ENCODE measurements at regions not wholly inside any gene's neighbourhood (a gene's known extent, or its start where the extent isn't known, plus 50 kb on each side); places are given as distances from the start of the nearest gene placed in this dataset.

- Histone ChIP-seq H3K27ac (no peak overlapping the region), H3K36me3 (no peaks in the 10 kb centered on the region), H3K4me3 (no peak overlapping the region), H3K27me3 (replicated peaks in 1 of 7) (no peaks in the 10 kb centered on the region), H3K9me3 (no peaks in the 10 kb centered on the region), H3K4me1 (no peaks in the 10 kb centered on the region)
- intact Hi-C loops (cut with DNase I; ENCODE audit: low total_unique reads): no loop called here
- WGBS, 5 donors: 51 to 60% (median 55%) methylated on average over 3 of the region's 3 CpGs
- DNase-seq: no peak
- TF ChIP-seq CTCF (IDR thresholded peaks at IDR 0.05 in 8 of 11, conservative IDR thresholded peaks at IDR 0.05 in 3 of 11): peak in 4 of 11 experiments; percentile 29 to 30 (median 30)
- no peak for TF ChIP-seq POLR2AphosphoS5 (IDR thresholded peaks at IDR 0.05)
- TF ChIP-seq POLR2A (IDR thresholded peaks at IDR 0.05): no peak
These were observed 612.5 kb downstream of the FSCB start for GRCh38 chr14:43894534-43894933.

- no peak overlapping the region for H3K27ac ChIP-seq
- intact Hi-C loops (cut with DNase I; ENCODE audit: low total_unique reads): no loop called here
- no peaks in the 10 kb centered on the region for H3K27me3 ChIP-seq (replicated peaks in 1 of 7)
- TF ChIP-seq CTCF (IDR thresholded peaks at IDR 0.05 in 8 of 11, conservative IDR thresholded peaks at IDR 0.05 in 3 of 11) (no peak), POLR2AphosphoS5 (IDR thresholded peaks at IDR 0.05) (no peak), POLR2A (IDR thresholded peaks at IDR 0.05) (no peak)
- no peak overlapping the region for H3K4me3 ChIP-seq
- no peaks in the 10 kb centered on the region for H3K9me3 ChIP-seq
- no peaks in the 10 kb centered on the region for H3K4me1 ChIP-seq
- H3K36me3 ChIP-seq: no peaks in the 10 kb centered on the region
- WGBS, 5 donors: 87 to 93% (median 89%) methylated on average over 2 of the region's 2 CpGs
- DNase-seq: no peak
These were observed 619.6 kb downstream of the FSCB start for GRCh38 chr14:43887523-43887922.

GRCh38 chr14:43877351-43877960 lies 629.6 kb downstream of the FSCB start:
- WGBS, 5 donors: 70 to 73% (median 72%) methylated on average over 3 of the region's 3 CpGs
- H3K27ac ChIP-seq: no peak overlapping the region
- peaks cover 0 to 5% (median 0%) of the 10 kb centered on the region in 8 donors for H3K9me3 ChIP-seq
- H3K27me3 ChIP-seq (replicated peaks in 1 of 7): no peaks in the 10 kb centered on the region
- no peaks in the 10 kb centered on the region for H3K4me1 ChIP-seq
- TF ChIP-seq CTCF (IDR thresholded peaks at IDR 0.05 in 8 of 11, conservative IDR thresholded peaks at IDR 0.05 in 3 of 11) (no peak), POLR2AphosphoS5 (IDR thresholded peaks at IDR 0.05) (no peak), POLR2A (IDR thresholded peaks at IDR 0.05) (no peak)
- no peaks in the 10 kb centered on the region for H3K36me3 ChIP-seq
- intact Hi-C loops (cut with DNase I; ENCODE audit: low total_unique reads): no loop called here
- DNase-seq: no peak
- no peak overlapping the region for H3K4me3 ChIP-seq

- no peaks in the 10 kb centered on the region for H3K27me3 ChIP-seq (replicated peaks in 1 of 7)
- H3K4me3 ChIP-seq: no peak overlapping the region
- intact Hi-C loops (cut with DNase I; ENCODE audit: low total_unique reads): no loop called here
- H3K27ac ChIP-seq: no peak overlapping the region
- no peaks in the 10 kb centered on the region for H3K4me1 ChIP-seq
- no peak for DNase-seq
- H3K36me3 ChIP-seq: no peaks in the 10 kb centered on the region
- peaks cover 0 to 5% (median 0%) of the 10 kb centered on the region in 8 donors for H3K9me3 ChIP-seq
- WGBS, 5 donors: 70 to 75% (median 72%) methylated on average over 7 of the region's 7 CpGs
- TF ChIP-seq POLR2AphosphoS5 (IDR thresholded peaks at IDR 0.05) (no peak), POLR2A (IDR thresholded peaks at IDR 0.05) (no peak), CTCF (IDR thresholded peaks at IDR 0.05 in 8 of 11, conservative IDR thresholded peaks at IDR 0.05 in 3 of 11) (no peak)
These were observed 634.1 kb downstream of the FSCB start for GRCh38 chr14:43872752-43873655.

All from spleen (tissue), 11 donors.